ENCODE measurements at regions not wholly inside any gene's neighbourhood (a gene's known extent, or its start where the extent isn't known, plus 50 kb on each side); places are given as distances from the start of the nearest gene placed in this dataset.

- TF ChIP-seq CTCF (IDR thresholded peaks at IDR 0.05; ENCODE audit: low read length, missing control alignments): no peak
Observed at GRCh38 chr18:78158943-78159342, 820.7 kb upstream of the SALL3 start.

GRCh38 chr18:78159397-78159796, 820.2 kb upstream of the SALL3 start:
- TF ChIP-seq CTCF (IDR thresholded peaks at IDR 0.05; ENCODE audit: low read length, missing control alignments): no peak

More at GRCh38 chr18:78158943-78159342, 820.7 kb upstream of the SALL3 start:
- H3K4me3 ChIP-seq (replicated peaks; ENCODE audit: low read depth, low read length): no peak overlapping the region
- no peak for DNase-seq (ENCODE audit: low read depth)

GRCh38 chr18:78160961-78161656, 818.5 kb upstream of the SALL3 start:
- DNase-seq (ENCODE audit: low read depth): peak; percentile 0
- H3K4me3 ChIP-seq (replicated peaks; ENCODE audit: low read depth, low read length): no peak overlapping the region
- no peak for TF ChIP-seq CTCF (IDR thresholded peaks at IDR 0.05; ENCODE audit: low read length, missing control alignments)

More at GRCh38 chr18:78159397-78159796, 820.2 kb upstream of the SALL3 start:
- no peak overlapping the region for H3K4me3 ChIP-seq (replicated peaks; ENCODE audit: low read depth, low read length)
- no peak for DNase-seq (ENCODE audit: low read depth)

GRCh38 chr18:78165525-78165924, 814.1 kb upstream of the SALL3 start:
- H3K4me3 ChIP-seq (replicated peaks; ENCODE audit: low read depth, low read length): no peak overlapping the region
- no peak for DNase-seq (ENCODE audit: low read depth)
- no peak for TF ChIP-seq CTCF (IDR thresholded peaks at IDR 0.05; ENCODE audit: low read length, missing control alignments)

GRCh38 chr18:78168526-78168925, 811.1 kb upstream of the SALL3 start:
- no peak overlapping the region for H3K4me3 ChIP-seq (replicated peaks; ENCODE audit: low read depth, low read length)
- DNase-seq (ENCODE audit: low read depth): no peak
- TF ChIP-seq CTCF (IDR thresholded peaks at IDR 0.05; ENCODE audit: low read length, missing control alignments): no peak

- TF ChIP-seq CTCF (IDR thresholded peaks at IDR 0.05; ENCODE audit: low read length, missing control alignments): no peak
Observed at GRCh38 chr18:78169174-78169864, 810.3 kb upstream of the SALL3 start.

More at GRCh38 chr18:78169174-78169864, 810.3 kb upstream of the SALL3 start:
- H3K4me3 ChIP-seq (replicated peaks; ENCODE audit: low read depth, low read length): no peak overlapping the region
- DNase-seq (ENCODE audit: low read depth): no peak

Data from fibroblast of pulmonary artery (primary cell).